HG02943 (cell line): ENCODE measurements at regions not wholly inside any gene's neighbourhood (a gene's known extent, or its start where the extent isn't known, plus 50 kb on each side); places are given as distances from the start of the nearest gene placed in this dataset.

Experiments
- ATAC-seq: cut with Tn5 transposase; IDR thresholded peaks from one replicate; pipeline ENCODE4 v1.9.1; 2021; ENCODE audit warnings: mild to moderate bottlenecking, low read depth, moderate library complexity; ENCODE audit not compliant: unreplicated experiment

GRCh38 chr18:53677480-53677879 is 547.0 kb downstream of the MBD2 start:
- no peak for ATAC-seq

- no peak for ATAC-seq
These were observed 558.8 kb downstream of the MBD2 start for GRCh38 chr18:53665701-53666100.

- ATAC-seq: no peak
These were observed 559.9 kb downstream of the MBD2 start for GRCh38 chr18:53664575-53664974.

GRCh38 chr18:53660306-53660705 is 564.2 kb downstream of the MBD2 start:
- ATAC-seq: no peak

- no peak for ATAC-seq
These were observed 567.2 kb downstream of the MBD2 start for GRCh38 chr18:53657257-53657656.

GRCh38 chr18:53649621-53650020 is 574.8 kb downstream of the MBD2 start:
- no peak for ATAC-seq

GRCh38 chr18:53644799-53645471 is 579.5 kb downstream of the MBD2 start:
- ATAC-seq: no peak

GRCh38 chr18:53639687-53640086 is 584.8 kb downstream of the MBD2 start:
- no peak for ATAC-seq

GRCh38 chr18:53629337-53629736 is 595.1 kb downstream of the MBD2 start:
- no peak for ATAC-seq

GRCh38 chr18:53625997-53626599 is 598.4 kb downstream of the MBD2 start:
- ATAC-seq: no peak

GRCh38 chr18:53610957-53611356 is 613.5 kb downstream of the MBD2 start:
- ATAC-seq: no peak

GRCh38 chr18:53606792-53607191 is 617.7 kb downstream of the MBD2 start:
- no peak for ATAC-seq

- no peak for ATAC-seq
These were observed 619.3 kb downstream of the MBD2 start for GRCh38 chr18:53605198-53605597.

GRCh38 chr18:53603276-53603675 is 621.2 kb downstream of the MBD2 start:
- no peak for ATAC-seq

- no peak for ATAC-seq
These were observed 623.1 kb downstream of the MBD2 start for GRCh38 chr18:53601344-53601743.

GRCh38 chr18:53586923-53587322 is 637.5 kb downstream of the MBD2 start:
- no peak for ATAC-seq
